Tibial nerve (tissue), 4 donors: ENCODE measurements at regions not wholly inside any gene's neighbourhood (a gene's known extent, or its start where the extent isn't known, plus 50 kb on each side); places are given as distances from the start of the nearest gene placed in this dataset.

Source experiments
- CTCF ChIP-seq, 5 experiments: fragments of 200-600 bp in 3 of 5; fragments of 450-650 bp in 2 of 5; sonication (generic) in 3 of 5; IDR thresholded peaks; one replicate each; pipeline ENCODE4 v1.5.1; 2016 to 2019; ENCODE audit warnings: antibody characterized with exemption in 5 of 5, mild to moderate bottlenecking in 3 of 5, moderate library complexity in 2 of 5
- EP300 ChIP-seq, 2 donors: sonication (generic); formaldehyde crosslinking; IDR thresholded peaks; one replicate each; pipeline ENCODE4 v1.6.1; 2017; ENCODE audit warnings: antibody characterized with exemption in 2 of 2, mild to moderate bottlenecking in 1 of 2
- POLR2A ChIP-seq, 2 donors: fragments of 450-650 bp; IDR thresholded peaks; one replicate each; pipeline ENCODE4 v1.6.1; 2017; ENCODE audit warnings: antibody characterized with exemption in 2 of 2, mild to moderate bottlenecking in 2 of 2, moderate library complexity in 2 of 2

- TF ChIP-seq POLR2A (IDR thresholded peaks at IDR 0.05) = no peak
- TF ChIP-seq CTCF (IDR thresholded peaks at IDR 0.05) = no peak
- TF ChIP-seq EP300 (IDR thresholded peaks at IDR 0.05) = peak in 1 of 2 donors; percentile 64
These were observed 369.6 kb downstream of the ATP23 start for GRCh38 chr12:58310809-58311622.
